ENCODE measurements at regions not wholly inside any gene's neighbourhood (a gene's known extent, or its start where the extent isn't known, plus 50 kb on each side); places are given as distances from the start of the nearest gene placed in this dataset.

- TF ChIP-seq CTCF (IDR thresholded peaks at IDR 0.05; ENCODE audit: insufficient read depth, low read length, poor library complexity, severe bottlenecking) (no peak), EZH2phosphoT487 (conservative IDR thresholded peaks at IDR 0.05; ENCODE audit: low read length) (no peak)
Measured at GRCh38 chr14:89629383-89629782, 212.3 kb upstream of the FOXN3 start.

All from SU-DHL-6 (cell line).